Glutamatergic neuron (in vitro differentiated cells): ENCODE measurements at regions not wholly inside any gene's neighbourhood (a gene's known extent, or its start where the extent isn't known, plus 50 kb on each side); places are given as distances from the start of the nearest gene placed in this dataset.

Experiments used
- DNase-seq: peaks from one replicate; pipeline ENCODE4 v3.0.0; 2022
- H3K27ac Mint-ChIP-seq: one replicate; pipeline ENCODE4 v1.8.0; 2020; ENCODE audit warnings: mild to moderate bottlenecking, mixed read lengths, inconsistent platforms; ENCODE audit not compliant: unreplicated experiment
- H3K27me3 Mint-ChIP-seq: one replicate; pipeline ENCODE4 v1.8.0; 2020; ENCODE audit warnings: mild to moderate bottlenecking, moderate library complexity, mixed read lengths, inconsistent platforms; ENCODE audit not compliant: unreplicated experiment
- H3K36me3 Mint-ChIP-seq: one replicate; pipeline ENCODE4 v1.8.0; 2020; ENCODE audit warnings: mild to moderate bottlenecking, mixed read lengths, inconsistent platforms; ENCODE audit not compliant: unreplicated experiment
- H3K4me1 Mint-ChIP-seq: one replicate; pipeline ENCODE4 v1.8.0; 2020; ENCODE audit warnings: mild to moderate bottlenecking, low read depth, mixed read lengths, inconsistent platforms; ENCODE audit not compliant: unreplicated experiment
- H3K4me3 Mint-ChIP-seq: one replicate; pipeline ENCODE4 v1.8.0; 2020; ENCODE audit warnings: mild to moderate bottlenecking, mixed read lengths, inconsistent platforms; ENCODE audit not compliant: unreplicated experiment
- H3K9me3 Mint-ChIP-seq: one replicate; pipeline ENCODE4 v1.8.0; 2020; ENCODE audit warnings: mild to moderate bottlenecking, moderate library complexity, mixed read lengths, inconsistent platforms; ENCODE audit not compliant: unreplicated experiment
- TF ChIP-seq, protein P1 (sequence below): fragments of 200-600 bp; sonication (generic); IDR thresholded peaks from one replicate; pipeline ENCODE4 v1.5.0; 2021; ENCODE audit not compliant: partially characterized antibody, unreplicated experiment

GRCh38 chr5:110894805-110895204, 156.0 kb downstream of the SLC25A46 start:
- no peak for DNase-seq
- Mint-ChIP-seq H3K27ac (no peak overlapping the region), H3K9me3 (no peaks in the 10 kb centered on the region), H3K4me3 (no peak overlapping the region), H3K36me3 (no peaks in the 10 kb centered on the region), H3K4me1 (no peaks in the 10 kb centered on the region), H3K27me3 (no peaks in the 10 kb centered on the region)
- TF ChIP-seq, protein P1, sequence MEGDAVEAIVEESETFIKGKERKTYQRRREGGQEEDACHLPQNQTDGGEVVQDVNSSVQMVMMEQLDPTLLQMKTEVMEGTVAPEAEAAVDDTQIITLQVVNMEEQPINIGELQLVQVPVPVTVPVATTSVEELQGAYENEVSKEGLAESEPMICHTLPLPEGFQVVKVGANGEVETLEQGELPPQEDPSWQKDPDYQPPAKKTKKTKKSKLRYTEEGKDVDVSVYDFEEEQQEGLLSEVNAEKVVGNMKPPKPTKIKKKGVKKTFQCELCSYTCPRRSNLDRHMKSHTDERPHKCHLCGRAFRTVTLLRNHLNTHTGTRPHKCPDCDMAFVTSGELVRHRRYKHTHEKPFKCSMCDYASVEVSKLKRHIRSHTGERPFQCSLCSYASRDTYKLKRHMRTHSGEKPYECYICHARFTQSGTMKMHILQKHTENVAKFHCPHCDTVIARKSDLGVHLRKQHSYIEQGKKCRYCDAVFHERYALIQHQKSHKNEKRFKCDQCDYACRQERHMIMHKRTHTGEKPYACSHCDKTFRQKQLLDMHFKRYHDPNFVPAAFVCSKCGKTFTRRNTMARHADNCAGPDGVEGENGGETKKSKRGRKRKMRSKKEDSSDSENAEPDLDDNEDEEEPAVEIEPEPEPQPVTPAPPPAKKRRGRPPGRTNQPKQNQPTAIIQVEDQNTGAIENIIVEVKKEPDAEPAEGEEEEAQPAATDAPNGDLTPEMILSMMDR, result no peak

GRCh38 chr5:110896901-110897300, 158.1 kb downstream of the SLC25A46 start:
- Mint-ChIP-seq H3K27me3 (no peaks in the 10 kb centered on the region), H3K9me3 (no peaks in the 10 kb centered on the region), H3K36me3 (no peaks in the 10 kb centered on the region), H3K4me3 (no peak overlapping the region), H3K4me1 (no peaks in the 10 kb centered on the region), H3K27ac (no peak overlapping the region)
- TF ChIP-seq, protein P1, result no peak
- DNase-seq, result no peak

DNA sequence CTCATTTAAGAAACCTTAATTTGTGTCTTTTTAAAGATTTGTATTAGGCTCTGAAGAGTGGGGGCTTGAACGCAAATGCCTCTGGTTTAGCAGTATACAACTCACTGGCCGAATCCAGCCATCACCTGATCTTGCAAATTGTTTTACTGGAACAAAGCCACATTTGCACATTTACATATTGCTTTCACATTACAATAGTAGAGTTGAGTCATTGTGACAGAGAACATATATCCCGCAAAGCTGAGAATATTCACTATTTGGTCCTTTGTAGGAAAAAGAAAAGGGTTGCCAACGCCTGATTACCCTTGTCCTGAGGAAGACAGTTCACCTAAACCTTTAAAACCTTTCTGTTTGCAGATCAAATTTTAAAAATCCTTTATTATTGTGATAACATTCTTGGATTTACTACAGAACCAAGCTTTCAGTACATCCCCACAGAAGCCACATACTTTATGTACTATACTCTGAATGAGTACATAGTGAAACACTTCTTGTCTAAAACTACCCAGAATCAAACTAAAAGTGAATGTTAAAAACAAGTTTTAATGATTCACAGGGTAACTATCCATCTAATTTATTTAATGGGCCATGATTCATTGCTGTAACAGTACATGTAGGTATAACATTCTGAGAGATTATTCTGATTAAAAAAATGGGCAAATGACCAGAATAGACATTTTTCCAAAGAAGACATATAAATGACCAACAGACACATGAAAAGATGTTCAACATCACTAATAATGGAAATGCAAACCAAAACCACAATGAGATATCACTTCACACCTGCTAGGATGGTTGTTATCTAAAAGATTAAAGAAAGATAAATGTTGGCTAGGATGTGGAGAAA, 161.0 kb downstream of the SLC25A46 start:
- Mint-ChIP-seq H3K9me3 (no peaks in the 10 kb centered on the region), H3K36me3 (no peaks in the 10 kb centered on the region), H3K27me3 (no peaks in the 10 kb centered on the region), H3K4me1 (no peaks in the 10 kb centered on the region), H3K4me3 (no peak overlapping the region), H3K27ac (no peak overlapping the region)
- TF ChIP-seq, protein P1, result no peak
- no peak for DNase-seq

GRCh38 chr5:110900829-110901228, 162.0 kb downstream of the SLC25A46 start:
- no peaks in the 10 kb centered on the region for H3K27me3 Mint-ChIP-seq
- no peaks in the 10 kb centered on the region for H3K36me3 Mint-ChIP-seq
- TF ChIP-seq, protein P1, result no peak
- H3K4me3 Mint-ChIP-seq, result no peak overlapping the region
- no peaks in the 10 kb centered on the region for H3K4me1 Mint-ChIP-seq
- no peak overlapping the region for H3K27ac Mint-ChIP-seq
- no peaks in the 10 kb centered on the region for H3K9me3 Mint-ChIP-seq
- DNase-seq, result no peak

GRCh38 chr5:110903966-110904365, 165.2 kb downstream of the SLC25A46 start:
- Mint-ChIP-seq H3K4me3 (no peak overlapping the region), H3K27ac (no peak overlapping the region), H3K9me3 (no peaks in the 10 kb centered on the region), H3K27me3 (no peaks in the 10 kb centered on the region), H3K4me1 (no peaks in the 10 kb centered on the region), H3K36me3 (no peaks in the 10 kb centered on the region)
- DNase-seq, result no peak
- TF ChIP-seq, protein P1, result no peak
